ENCODE measurements at regions not wholly inside any gene's neighbourhood (a gene's known extent, or its start where the extent isn't known, plus 50 kb on each side); places are given as distances from the start of the nearest gene placed in this dataset.

DNA sequence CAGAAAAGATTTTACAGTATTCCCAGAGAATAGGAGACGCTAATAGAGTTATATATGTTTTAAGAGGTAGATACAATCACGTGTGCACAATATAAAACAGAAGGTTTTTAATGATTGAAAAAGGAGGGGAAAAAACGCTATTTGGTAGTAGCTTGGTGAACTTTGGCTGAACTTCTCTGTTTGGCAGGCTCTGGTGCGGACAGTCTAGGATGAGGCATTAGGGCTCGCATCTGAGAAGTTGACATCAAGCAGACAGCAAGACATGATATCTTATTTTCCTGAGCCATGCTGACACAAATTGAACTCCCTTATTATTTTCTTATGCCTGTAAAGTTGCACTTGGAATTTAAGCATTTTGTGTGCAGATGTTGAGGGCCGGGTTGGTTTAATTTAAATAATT lies 176.6 kb downstream of the EN1 start:
- H3K27me3 Mint-ChIP-seq = peaks cover 4% of the 10 kb centered on the region
- H3K36me3 Mint-ChIP-seq (ENCODE audit: low read depth) = no peaks in the 10 kb centered on the region
- ChIA-PET CTCF (no interaction called here), POLR2A (no interaction called here)
- intact Hi-C loops (cut with DNase I, micrococcal nuclease) = no loop called here
- no peak overlapping the region for H3K4me3 Mint-ChIP-seq
- no peaks in the 10 kb centered on the region for H3K9me3 Mint-ChIP-seq (ENCODE audit: low read depth)
- no peak for ATAC-seq
- no peak for DNase-seq
- H3K4me1 Mint-ChIP-seq = no peaks in the 10 kb centered on the region
- H3K27ac Mint-ChIP-seq = no peak overlapping the region

DNA sequence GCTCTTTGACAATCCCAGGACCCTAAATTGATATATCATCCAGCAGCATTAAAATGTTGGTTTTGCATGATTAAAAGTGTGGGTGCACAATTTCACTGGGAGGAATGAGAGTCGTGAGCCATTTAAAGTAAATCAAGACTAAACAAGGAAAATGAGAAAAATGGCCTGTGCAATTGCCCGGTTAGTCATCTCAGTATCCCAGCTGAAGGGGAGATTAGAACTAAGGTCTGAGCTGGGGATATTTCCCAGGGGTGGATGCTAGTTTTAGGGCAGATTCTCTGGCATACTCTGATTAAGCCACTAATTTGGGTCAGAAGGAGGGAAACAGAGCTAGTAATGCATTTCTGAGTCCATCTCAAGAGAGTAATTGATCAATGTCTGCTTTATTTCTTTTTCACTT lies 177.2 kb downstream of the EN1 start:
- Mint-ChIP-seq H3K9me3 (ENCODE audit: low read depth) (no peaks in the 10 kb centered on the region), H3K4me3 (no peak overlapping the region), H3K27me3 (peaks cover 8% of the 10 kb centered on the region), H3K4me1 (no peaks in the 10 kb centered on the region), H3K27ac (no peak overlapping the region), H3K36me3 (ENCODE audit: low read depth) (no peaks in the 10 kb centered on the region)
- CTCF ChIA-PET = no interaction called here
- DNase-seq = no peak
- no peak for ATAC-seq
- POLR2A ChIA-PET = no interaction called here
- intact Hi-C loops (cut with DNase I, micrococcal nuclease) = no loop called here

DNA sequence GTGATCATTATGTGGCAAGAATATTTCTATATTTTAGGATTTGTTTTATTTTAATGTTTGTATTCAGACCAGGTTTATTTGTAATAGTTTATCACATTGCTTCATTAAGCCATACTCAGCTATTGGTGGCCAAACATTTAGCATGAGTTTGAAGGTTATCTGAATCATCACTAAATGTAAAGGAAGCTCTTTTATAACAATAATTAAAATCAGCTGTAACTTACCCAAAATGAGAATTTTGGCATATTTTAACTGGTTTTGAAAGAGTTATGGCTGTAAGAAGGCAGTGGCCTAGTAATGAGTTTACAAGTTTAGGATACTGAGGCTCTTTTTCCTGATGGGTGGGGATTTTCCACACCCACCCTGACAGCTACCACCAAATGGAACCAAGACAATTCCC lies 177.8 kb downstream of the EN1 start:
- Mint-ChIP-seq H3K27ac (no peak overlapping the region), H3K27me3 (peaks cover 11% of the 10 kb centered on the region), H3K36me3 (ENCODE audit: low read depth) (no peaks in the 10 kb centered on the region), H3K9me3 (ENCODE audit: low read depth) (no peaks in the 10 kb centered on the region), H3K4me1 (no peaks in the 10 kb centered on the region), H3K4me3 (no peak overlapping the region)
- ATAC-seq (no peak), DNase-seq (no peak)
- CTCF ChIA-PET = no interaction called here
- POLR2A ChIA-PET = no interaction called here
- intact Hi-C loops (cut with DNase I, micrococcal nuclease) = no loop called here

DNA sequence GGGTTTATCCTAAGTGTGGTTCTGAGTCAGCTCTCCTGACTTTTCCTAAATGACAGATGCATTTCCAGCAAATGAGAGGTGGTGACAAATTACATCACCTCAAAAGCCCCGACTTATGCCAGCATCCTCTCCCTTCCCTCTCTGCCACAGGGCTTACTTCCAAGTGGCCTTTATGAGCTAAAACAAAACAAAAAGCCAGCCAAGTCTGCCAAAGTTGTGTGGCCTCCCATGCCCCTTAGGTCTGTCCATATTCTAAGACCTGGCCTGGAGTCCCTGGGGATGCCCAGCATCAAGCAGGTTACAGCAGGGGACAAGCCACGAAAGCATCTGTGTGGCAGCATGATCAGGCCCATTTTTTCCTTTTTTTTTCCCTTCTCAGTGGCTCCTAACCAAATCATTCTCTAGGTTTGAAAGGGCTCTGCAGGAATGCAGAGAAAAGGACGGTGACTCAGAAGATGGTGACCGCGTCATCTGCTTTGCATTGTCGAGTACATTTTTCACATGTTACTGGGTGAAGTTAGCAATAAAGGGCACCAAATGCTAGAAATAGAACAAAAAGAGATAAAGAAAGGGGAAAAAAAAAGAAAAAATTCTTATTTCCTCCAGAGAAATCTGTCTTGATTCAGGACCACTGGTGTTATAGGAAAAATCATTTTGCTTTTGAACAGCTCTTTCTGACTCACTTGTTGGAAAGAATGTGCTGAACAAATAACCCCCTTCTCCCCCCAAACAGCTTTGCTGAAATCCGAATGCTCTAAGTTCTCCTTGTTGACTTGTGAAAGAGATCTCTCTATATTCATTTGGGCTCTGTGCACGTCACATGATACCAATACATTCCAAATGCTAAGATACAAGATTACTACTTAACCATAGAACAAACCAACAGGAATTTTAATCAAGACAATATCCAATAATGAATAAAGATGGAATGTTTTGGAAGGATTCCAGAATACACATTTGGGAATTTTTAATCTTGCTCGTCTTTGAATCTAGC lies 178.7 kb downstream of the EN1 start:
- H3K4me3 Mint-ChIP-seq = no peak overlapping the region
- POLR2A ChIA-PET = interaction anchor here (0.7 kb wide), 1 partner anchor 115 kb away, joined by 3 read pairs; no protein-coding TSS in a partner anchor
- H3K9me3 Mint-ChIP-seq (ENCODE audit: low read depth) = no peaks in the 10 kb centered on the region
- no peak for ATAC-seq
- no peak for DNase-seq
- H3K27me3 Mint-ChIP-seq = peaks cover 11% of the 10 kb centered on the region
- intact Hi-C loops (cut with DNase I, micrococcal nuclease) = no loop called here
- no peaks in the 10 kb centered on the region for H3K36me3 Mint-ChIP-seq (ENCODE audit: low read depth)
- CTCF ChIA-PET = no interaction called here
- H3K27ac Mint-ChIP-seq = no peak overlapping the region
- H3K4me1 Mint-ChIP-seq = no peaks in the 10 kb centered on the region

DNA sequence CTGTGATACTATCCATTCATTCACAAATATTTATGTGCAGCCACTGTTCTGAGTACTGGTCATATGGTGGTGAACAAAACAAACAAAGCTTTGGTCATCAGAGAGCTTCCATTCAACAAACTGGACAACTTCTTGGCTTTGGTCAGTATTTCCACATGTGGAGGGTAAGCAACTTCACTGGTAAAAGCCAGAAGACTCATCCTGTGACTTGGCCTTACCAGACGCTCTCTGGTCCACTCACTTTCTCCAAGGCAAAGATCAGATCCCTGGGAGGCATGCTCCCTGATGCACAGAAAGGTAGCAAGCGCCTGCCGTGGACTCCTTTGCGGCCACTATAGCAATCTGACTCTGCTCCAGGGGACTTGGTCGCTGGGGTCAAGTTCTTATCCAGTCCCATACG lies 179.5 kb downstream of the EN1 start:
- intact Hi-C loops (cut with DNase I, micrococcal nuclease) = no loop called here
- Mint-ChIP-seq H3K27ac (no peak overlapping the region), H3K4me1 (no peaks in the 10 kb centered on the region), H3K36me3 (ENCODE audit: low read depth) (no peaks in the 10 kb centered on the region), H3K4me3 (no peak overlapping the region), H3K9me3 (ENCODE audit: low read depth) (no peaks in the 10 kb centered on the region), H3K27me3 (peaks cover 11% of the 10 kb centered on the region)
- ChIA-PET POLR2A (no interaction called here), CTCF (no interaction called here)
- DNase-seq (no peak), ATAC-seq (no peak)

DNA sequence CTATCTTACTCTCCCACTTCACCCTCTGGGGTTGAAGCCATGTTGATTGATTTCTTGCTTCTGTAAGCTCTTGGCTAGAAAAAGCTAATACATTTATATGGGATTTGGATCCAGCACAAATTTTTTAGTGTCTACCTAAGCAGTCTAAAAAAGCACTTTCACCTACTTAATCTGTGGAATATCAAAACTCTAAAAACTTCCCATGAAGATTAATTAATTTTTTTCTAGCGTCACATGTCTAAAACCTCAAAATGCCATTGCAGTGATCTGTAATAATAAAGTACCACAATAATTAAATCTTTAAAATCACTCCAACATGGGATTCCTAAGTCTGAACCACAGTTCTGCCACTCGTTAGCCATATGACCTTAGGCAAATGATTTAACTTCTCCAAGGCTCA lies 180.1 kb downstream of the EN1 start:
- POLR2A ChIA-PET = no interaction called here
- DNase-seq (no peak), ATAC-seq (no peak)
- intact Hi-C loops (cut with DNase I, micrococcal nuclease) = no loop called here
- no peak overlapping the region for H3K4me3 Mint-ChIP-seq
- no peaks in the 10 kb centered on the region for H3K9me3 Mint-ChIP-seq (ENCODE audit: low read depth)
- no peaks in the 10 kb centered on the region for H3K4me1 Mint-ChIP-seq
- CTCF ChIA-PET = no interaction called here
- H3K27me3 Mint-ChIP-seq = peaks cover 11% of the 10 kb centered on the region
- no peak overlapping the region for H3K27ac Mint-ChIP-seq
- H3K36me3 Mint-ChIP-seq (ENCODE audit: low read depth) = no peaks in the 10 kb centered on the region

DNA sequence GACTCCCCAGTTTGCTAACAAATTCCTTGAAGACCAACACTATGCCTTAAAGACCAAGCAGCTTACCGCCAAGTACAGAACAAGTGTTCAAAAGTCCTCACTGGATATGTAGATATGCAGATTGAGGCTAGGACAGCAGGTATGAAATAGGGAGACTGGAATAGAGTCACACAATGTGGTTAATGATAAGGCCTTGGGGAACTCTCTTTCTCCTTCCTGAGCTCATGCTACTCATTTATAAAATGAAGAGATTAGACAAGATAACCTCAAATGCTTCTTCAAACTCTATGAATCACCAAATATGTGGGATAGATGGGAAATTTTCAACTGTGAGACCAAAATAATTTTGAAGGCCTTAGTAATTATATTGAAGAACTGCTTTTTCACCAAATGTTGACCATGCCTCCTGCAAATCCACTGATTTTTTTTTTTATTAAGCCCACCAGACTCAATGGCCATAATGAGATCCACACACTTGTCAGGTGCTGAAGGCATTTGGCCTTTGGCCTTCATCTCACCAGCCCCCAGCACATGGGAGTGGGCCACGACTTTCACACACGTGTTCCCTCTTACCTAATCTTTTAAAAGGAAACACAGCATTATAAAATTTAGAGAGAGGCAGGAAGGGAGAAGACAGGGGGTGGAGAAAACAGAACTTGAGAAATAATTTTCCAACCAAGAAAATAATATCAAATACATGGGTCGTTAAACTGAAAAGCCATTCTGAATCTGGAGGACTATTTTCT lies 181.5 kb downstream of the EN1 start:
- H3K27ac Mint-ChIP-seq = no peak overlapping the region
- ATAC-seq (no peak), DNase-seq (no peak)
- no peaks in the 10 kb centered on the region for H3K36me3 Mint-ChIP-seq (ENCODE audit: low read depth)
- H3K4me3 Mint-ChIP-seq = no peak overlapping the region
- H3K9me3 Mint-ChIP-seq (ENCODE audit: low read depth) = no peaks in the 10 kb centered on the region
- intact Hi-C loops (cut with DNase I, micrococcal nuclease) = no loop called here
- POLR2A ChIA-PET = no interaction called here
- no peaks in the 10 kb centered on the region for H3K4me1 Mint-ChIP-seq
- CTCF ChIA-PET = no interaction called here
- H3K27me3 Mint-ChIP-seq = peaks cover 13% of the 10 kb centered on the region

DNA sequence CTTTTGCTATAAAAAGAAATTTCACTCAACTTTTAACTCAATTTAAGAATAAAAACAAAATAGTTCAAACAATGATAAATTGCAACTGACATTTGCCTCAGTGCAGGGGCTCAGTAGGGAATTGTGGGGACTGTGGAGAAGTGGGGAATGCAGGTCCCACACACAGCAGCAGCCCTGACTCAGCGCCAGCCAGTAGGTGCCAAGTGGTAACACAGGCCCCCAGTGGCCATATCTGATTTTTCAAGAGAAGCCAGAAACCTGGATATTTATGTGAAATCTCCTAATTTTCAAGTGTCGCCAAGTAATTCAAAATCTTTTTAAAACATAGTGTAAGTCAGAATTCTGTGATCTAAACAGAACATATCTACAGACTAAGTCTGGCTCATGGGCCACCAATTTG lies 186.3 kb downstream of the EN1 start:
- intact Hi-C loops (cut with DNase I, micrococcal nuclease) = no loop called here
- CTCF ChIA-PET = no interaction called here

DNA sequence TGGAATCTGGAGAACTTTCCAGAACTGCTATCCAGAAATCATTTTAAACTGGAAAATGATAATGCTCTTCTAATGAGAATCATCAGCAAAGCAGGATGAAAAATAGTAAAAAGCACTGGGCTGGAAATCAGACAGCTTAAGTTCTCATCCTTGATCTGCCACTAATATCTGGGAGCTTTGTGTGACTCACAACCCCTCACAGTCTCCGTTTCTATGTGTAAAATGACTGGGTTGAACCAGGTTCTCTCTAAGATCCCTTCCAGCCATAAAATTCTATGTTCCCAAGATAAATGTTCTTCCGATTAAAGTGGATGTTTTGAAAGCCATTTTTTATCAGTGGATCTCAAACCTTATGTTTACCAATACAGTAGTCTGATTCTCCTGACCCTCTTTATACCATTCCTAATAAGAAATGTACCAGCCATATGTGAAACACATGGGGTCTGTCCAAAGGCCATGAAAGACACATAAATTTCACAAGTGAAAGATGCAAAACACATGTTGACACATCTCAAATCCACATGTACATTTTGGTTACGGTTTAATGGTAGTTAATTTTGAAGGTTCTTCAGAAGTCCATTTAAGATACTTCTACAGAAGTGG lies 188.8 kb downstream of the EN1 start:
- H3K36me3 Mint-ChIP-seq (ENCODE audit: low read depth) = no peaks in the 10 kb centered on the region

More for the DNA sequence above, 186.3 kb downstream of the EN1 start:
- POLR2A ChIA-PET = no interaction called here
- DNase-seq (no peak), ATAC-seq (no peak)
- no peaks in the 10 kb centered on the region for H3K36me3 Mint-ChIP-seq (ENCODE audit: low read depth)
- H3K9me3 Mint-ChIP-seq (ENCODE audit: low read depth) = no peaks in the 10 kb centered on the region
- H3K27ac Mint-ChIP-seq = no peak overlapping the region
- peaks cover 11% of the 10 kb centered on the region for H3K27me3 Mint-ChIP-seq
- H3K4me3 Mint-ChIP-seq = no peak overlapping the region
- H3K4me1 Mint-ChIP-seq = no peaks in the 10 kb centered on the region

DNA sequence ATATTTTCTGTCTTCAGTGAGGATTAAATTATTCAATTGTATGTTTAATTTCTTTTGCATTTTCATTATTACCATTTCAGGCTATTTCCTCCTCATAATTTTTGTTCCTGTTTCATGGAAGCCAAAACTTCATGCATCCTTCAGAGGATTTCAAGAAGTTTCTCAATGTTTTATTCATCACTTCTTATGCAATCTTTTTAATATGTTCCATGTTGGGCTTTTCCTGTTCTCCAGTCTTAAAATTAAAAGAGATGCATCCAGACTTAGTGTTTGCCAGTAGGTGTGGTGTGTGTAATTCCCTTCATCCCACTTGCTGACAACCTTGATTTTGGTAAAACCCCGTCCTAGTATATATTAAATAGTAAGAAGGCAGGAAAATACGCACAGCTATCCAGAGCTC lies 190.0 kb downstream of the EN1 start:
- intact Hi-C loops (cut with DNase I, micrococcal nuclease) = no loop called here
- Mint-ChIP-seq H3K27me3 (peaks cover 8% of the 10 kb centered on the region), H3K4me1 (no peaks in the 10 kb centered on the region), H3K4me3 (no peak overlapping the region), H3K9me3 (ENCODE audit: low read depth) (no peaks in the 10 kb centered on the region), H3K36me3 (ENCODE audit: low read depth) (no peaks in the 10 kb centered on the region), H3K27ac (no peak overlapping the region)
- ChIA-PET POLR2A (no interaction called here), CTCF (no interaction called here)
- no peak for DNase-seq
- no peak for ATAC-seq

More for the DNA sequence above, 188.8 kb downstream of the EN1 start:
- Mint-ChIP-seq H3K27me3 (peaks cover 5% of the 10 kb centered on the region), H3K9me3 (ENCODE audit: low read depth) (no peaks in the 10 kb centered on the region), H3K4me1 (no peaks in the 10 kb centered on the region), H3K27ac (no peak overlapping the region), H3K4me3 (no peak overlapping the region)
- intact Hi-C loops (cut with DNase I, micrococcal nuclease) = no loop called here
- no peak for DNase-seq
- ChIA-PET POLR2A (no interaction called here), CTCF (no interaction called here)
- ATAC-seq = no peak

DNA sequence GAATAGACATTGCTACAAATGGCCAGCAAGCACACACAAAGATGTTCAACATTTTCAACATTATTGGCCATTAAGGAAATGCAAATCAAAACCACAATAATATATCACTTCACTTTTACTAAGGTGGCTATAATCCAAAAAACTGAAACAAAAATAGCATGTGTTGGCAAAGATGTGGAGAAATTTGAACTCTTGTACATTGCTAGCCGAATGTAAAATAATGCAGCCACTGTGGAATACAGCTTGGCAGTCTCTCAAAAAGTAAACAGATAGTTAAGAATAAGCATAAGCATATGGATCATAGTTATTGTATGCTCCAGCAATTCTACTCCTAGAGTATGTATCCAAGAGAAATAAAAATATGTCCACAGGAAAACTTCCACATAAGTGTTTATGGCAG lies 192.5 kb downstream of the EN1 start:
- intact Hi-C loops (cut with DNase I, micrococcal nuclease) = no loop called here
- DNase-seq (no peak), ATAC-seq (no peak)
- peaks cover 8% of the 10 kb centered on the region for H3K9me3 Mint-ChIP-seq (ENCODE audit: low read depth)
- H3K4me3 Mint-ChIP-seq = no peak overlapping the region
- no peaks in the 10 kb centered on the region for H3K4me1 Mint-ChIP-seq
- H3K27ac Mint-ChIP-seq = no peak overlapping the region
- H3K36me3 Mint-ChIP-seq (ENCODE audit: low read depth) = no peaks in the 10 kb centered on the region
- CTCF ChIA-PET = no interaction called here
- POLR2A ChIA-PET = no interaction called here
- peaks cover 12% of the 10 kb centered on the region for H3K27me3 Mint-ChIP-seq

DNA sequence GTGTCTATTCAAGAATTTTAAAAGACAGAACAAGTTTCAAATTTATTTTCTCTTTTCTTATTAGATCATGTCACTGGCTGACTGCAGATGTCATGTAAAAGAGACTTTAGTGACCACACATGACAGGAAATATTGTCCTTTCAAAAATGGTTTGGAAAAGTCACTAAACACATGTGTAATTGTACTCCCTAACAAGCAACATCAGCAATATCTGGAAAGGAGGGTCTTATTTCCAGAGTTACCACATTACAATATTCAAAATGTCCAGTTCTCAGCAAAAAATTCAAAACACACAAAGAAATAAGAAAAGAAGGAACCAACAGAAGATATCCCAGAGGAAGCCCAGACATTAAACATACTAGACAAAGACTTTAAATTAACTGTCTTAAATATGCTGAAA lies 197.1 kb downstream of the EN1 start:
- ChIA-PET POLR2A (no interaction called here), CTCF (no interaction called here)
- Mint-ChIP-seq H3K36me3 (ENCODE audit: low read depth) (no peaks in the 10 kb centered on the region), H3K27ac (no peak overlapping the region), H3K27me3 (peaks cover 12% of the 10 kb centered on the region), H3K4me3 (no peak overlapping the region), H3K4me1 (no peaks in the 10 kb centered on the region), H3K9me3 (ENCODE audit: low read depth) (peaks cover 8% of the 10 kb centered on the region)
- no peak for ATAC-seq
- no peak for DNase-seq
- intact Hi-C loops (cut with DNase I, micrococcal nuclease) = no loop called here

Data from activated CD4-positive, alpha-beta T cell treated with anti-CD3 and anti-CD28 coated beads for 36 hours (primary cell).